Fibroblast of the aortic adventitia (primary cell): ENCODE measurements at regions not wholly inside any gene's neighbourhood (a gene's known extent, or its start where the extent isn't known, plus 50 kb on each side); places are given as distances from the start of the nearest gene placed in this dataset.
"Not testable (repeated sequence)": the region's sequence is repeated elsewhere in the genome, so short reads cannot be mapped to it uniquely, and the experiment has no call there.

Experiments
- DNase-seq: peaks from one replicate; pipeline ENCODE4 v3.0.0-alpha.2; 2010; ENCODE audit warnings: low read depth
- H3K4me3 ChIP-seq: 2 replicates; pipeline ENCODE4 v1.5.1; 2011; ENCODE audit warnings: low read depth, mild to moderate bottlenecking, control low read depth, low read length, moderate library complexity
- TF ChIP-seq, protein P1 (sequence below): IDR thresholded peaks from 2 replicates; pipeline ENCODE4 v1.5.1; 2011; ENCODE audit warnings: mild to moderate bottlenecking, low read length, control low read depth, inconsistent platforms; ENCODE audit not compliant: insufficient read depth

DNA sequence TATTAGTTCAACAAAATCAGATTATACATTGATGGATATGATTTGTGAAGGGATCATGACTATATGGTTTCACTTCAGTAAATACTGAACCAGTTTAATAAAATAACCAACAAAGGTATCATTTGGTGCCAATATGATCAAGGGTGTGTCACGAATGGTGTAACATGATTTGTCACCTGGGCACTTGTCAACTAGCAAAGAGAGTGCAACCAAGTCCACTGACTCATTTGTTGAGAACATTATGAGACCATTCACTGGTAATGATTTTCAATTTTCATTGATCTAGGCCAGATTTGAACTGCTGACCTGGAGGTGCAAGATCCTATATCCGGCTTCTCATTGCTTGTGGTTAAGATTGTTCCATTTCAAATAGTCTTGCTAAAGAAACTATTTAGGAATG is 1037.9 kb downstream of the ROBO2 start:
- DNase-seq, result no peak
- H3K4me3 ChIP-seq, result no peak overlapping the region
- TF ChIP-seq, protein P1, sequence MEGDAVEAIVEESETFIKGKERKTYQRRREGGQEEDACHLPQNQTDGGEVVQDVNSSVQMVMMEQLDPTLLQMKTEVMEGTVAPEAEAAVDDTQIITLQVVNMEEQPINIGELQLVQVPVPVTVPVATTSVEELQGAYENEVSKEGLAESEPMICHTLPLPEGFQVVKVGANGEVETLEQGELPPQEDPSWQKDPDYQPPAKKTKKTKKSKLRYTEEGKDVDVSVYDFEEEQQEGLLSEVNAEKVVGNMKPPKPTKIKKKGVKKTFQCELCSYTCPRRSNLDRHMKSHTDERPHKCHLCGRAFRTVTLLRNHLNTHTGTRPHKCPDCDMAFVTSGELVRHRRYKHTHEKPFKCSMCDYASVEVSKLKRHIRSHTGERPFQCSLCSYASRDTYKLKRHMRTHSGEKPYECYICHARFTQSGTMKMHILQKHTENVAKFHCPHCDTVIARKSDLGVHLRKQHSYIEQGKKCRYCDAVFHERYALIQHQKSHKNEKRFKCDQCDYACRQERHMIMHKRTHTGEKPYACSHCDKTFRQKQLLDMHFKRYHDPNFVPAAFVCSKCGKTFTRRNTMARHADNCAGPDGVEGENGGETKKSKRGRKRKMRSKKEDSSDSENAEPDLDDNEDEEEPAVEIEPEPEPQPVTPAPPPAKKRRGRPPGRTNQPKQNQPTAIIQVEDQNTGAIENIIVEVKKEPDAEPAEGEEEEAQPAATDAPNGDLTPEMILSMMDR, result no peak

DNA sequence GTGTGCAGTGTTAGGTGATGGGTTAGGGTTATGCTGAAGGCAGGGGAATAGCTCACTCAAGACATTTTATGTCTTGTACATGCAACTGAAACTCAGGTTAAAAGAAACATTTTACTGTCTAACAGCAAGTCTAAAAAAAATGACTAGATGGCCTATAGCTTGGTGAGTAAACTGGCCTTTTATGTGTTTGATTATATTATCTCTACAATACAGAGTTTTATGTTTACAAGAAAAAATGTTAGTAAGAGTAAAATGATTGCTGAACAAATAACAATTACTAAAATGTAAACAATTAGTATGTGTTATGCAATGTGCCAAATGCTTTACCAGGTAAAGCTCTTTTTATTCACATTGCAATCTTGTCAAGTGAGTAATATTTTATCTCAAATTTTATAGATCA is 1039.6 kb downstream of the ROBO2 start:
- TF ChIP-seq, protein P1, result no peak
- no peak overlapping the region for H3K4me3 ChIP-seq
- DNase-seq, result no peak

DNA sequence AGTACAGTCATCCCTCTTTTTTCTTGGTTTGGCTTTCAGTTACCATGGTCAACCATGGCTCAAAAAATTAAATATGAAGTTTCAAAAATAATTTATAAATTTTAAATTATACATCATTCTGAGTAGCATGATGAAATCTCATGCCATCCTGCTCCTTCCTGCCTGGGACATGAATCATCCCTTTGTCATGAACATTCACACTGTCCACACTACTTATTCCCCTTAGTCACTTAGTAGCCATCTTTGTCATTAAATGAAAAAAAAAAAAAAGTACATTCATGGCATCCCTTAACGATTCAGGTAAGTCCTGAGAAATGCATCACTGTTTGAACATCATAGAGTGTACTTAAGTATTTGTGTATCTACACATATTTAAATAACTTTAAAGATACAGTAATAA is 1046.3 kb downstream of the ROBO2 start:
- no peak for DNase-seq
- TF ChIP-seq, protein P1, result no peak
- H3K4me3 ChIP-seq, result no peak overlapping the region

DNA sequence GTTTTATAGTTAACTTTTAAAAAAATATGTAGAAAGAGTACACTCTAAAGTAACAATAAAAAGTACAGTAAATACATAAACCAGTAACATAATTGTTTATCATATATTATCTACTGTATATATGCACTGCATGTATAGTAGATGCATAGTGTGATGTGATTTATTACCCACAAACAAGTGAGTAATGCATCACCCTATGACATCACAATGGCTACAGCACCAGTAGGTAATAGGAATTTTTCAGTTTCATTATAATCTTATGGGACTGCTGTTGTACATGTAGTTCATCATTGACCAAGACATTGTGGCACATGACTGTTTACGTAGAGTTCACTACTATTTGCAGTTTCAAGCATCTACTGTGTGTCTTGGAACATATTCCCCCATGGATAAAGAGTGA is 1047.2 kb downstream of the ROBO2 start:
- TF ChIP-seq, protein P1, result no peak
- no peak overlapping the region for H3K4me3 ChIP-seq
- DNase-seq, result no peak

DNA sequence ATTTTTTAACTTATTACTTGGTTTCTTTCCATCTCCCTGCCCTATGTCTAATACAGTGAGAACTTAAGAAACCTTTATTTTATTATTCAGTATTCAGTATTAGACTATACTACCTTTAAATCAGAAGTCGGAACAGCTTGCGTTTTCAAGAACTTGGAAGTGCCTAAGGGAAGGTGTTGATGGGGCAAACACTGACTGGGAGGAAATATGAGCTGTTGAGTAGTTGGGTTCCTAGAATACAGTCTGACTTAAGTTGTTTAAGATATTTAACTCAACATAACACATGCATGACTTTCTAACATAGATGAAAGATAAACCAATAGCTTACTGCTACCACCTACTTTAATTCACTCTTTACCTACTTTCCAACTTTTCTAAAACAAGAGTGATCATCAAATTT is 1048.1 kb downstream of the ROBO2 start:
- no peak overlapping the region for H3K4me3 ChIP-seq
- TF ChIP-seq, protein P1, result no peak
- DNase-seq, result no peak

DNA sequence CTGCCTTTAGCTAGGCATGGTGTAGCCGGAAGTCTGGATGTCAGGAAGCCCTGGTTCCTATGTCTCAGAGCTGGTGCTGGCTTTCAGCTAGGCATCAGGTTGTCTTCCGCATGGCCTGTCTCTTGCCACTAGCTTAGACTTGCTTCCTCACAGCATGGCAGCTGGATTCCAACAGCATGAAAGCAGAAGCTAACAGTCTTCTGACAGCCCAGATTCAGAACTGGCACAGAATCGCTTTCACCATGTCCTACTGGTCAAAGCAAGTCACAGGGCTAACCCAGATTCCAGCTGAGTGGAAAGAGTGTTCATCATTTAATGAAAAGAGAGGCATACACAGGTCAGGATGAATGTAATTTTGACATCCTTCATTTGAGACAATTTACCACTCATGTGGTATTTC is 1050.5 kb downstream of the ROBO2 start:
- H3K4me3 ChIP-seq, result no peak overlapping the region
- TF ChIP-seq, protein P1, result no peak
- no peak for DNase-seq

DNA sequence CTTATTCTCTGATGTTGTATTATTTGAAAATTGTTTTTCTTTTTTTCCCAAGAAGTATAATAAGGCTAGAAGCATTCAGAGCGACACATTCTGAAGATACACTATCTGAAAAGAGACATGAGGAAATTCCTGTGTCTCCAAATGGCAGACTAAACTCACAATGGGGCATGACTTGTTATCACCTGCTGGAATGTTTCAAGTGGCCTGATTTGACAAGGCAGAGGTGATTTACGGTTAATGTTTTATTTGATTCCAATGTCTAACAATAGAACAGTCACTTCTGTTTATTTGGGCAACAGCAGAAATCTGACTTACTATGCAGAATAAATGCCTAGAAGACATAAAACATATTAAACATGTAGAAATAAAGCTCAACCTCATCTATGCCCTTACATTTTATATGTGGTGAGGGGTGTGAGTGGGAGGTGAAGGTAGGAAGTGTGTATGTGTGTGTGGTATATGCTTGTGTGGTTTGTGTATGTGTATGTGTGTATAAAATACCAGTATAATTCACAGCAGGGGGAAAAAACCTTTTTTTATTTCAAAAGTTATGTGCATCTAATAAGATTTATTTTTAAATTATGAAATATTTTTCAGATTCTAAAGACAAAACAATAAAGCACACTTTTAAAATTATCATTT is 1051.7 kb downstream of the ROBO2 start:
- DNase-seq, result no peak
- TF ChIP-seq, protein P1, result no peak
- no peak overlapping the region for H3K4me3 ChIP-seq

DNA sequence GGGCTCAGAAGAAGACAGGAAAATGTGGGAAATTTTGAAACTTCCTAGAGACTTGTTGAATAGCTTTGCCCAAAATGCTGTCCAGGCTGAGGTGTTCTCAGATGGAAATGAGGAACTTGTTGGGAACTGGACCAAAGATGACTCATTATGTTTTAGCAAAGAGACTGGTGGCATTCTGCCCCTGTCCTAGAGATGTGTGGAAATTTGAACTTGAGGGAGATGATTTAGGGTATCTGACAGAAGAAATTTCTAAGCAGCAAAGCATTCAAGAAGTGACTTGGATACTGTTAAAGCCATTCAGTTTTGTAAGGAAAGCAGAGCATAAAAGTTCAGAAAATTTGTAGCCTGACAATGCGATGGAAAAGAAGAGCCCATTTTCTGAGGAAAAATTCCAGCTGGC is 1052.7 kb downstream of the ROBO2 start:
- not testable (repeated sequence) for DNase-seq, H3K4me3 ChIP-seq
